ENCODE measurements at regions not wholly inside any gene's neighbourhood (a gene's known extent, or its start where the extent isn't known, plus 50 kb on each side); places are given as distances from the start of the nearest gene placed in this dataset.

GRCh38 chr16:85371948-85372347 is 241.2 kb upstream of the GSE1 start:
- ChIA-PET CTCF (no interaction called here), POLR2A (ENCODE audit: unreplicated experiment) (no interaction called here)
- dilution Hi-C loops (cut with HindIII; ENCODE audit: low sequenced_read_pairs, unreplicated experiment) (no loop called here), intact Hi-C loops (cut with micrococcal nuclease) (loop anchor here (2.0 kb wide), 1 partner anchor 239 kb away; no protein-coding TSS in a partner anchor), in situ Hi-C loops (cut with MboI; ENCODE audit: low sequenced_read_pairs) (no loop called here)
- no TSS peak for BruUV-seq (replicated peaks)
- Histone ChIP-seq H3K27me3 (ENCODE audit: control insufficient read depth, insufficient read depth, low read length) (no peaks in the 10 kb centered on the region), H3K36me3 (ENCODE audit: control insufficient read depth, insufficient read depth, low read length) (no peaks in the 10 kb centered on the region), H3K23ac (ENCODE audit: low read depth, low read length) (0 out of 2 replicates have a peak overlapping the region, but pooled peaks have one; percentile 8), H3K4me3 (ENCODE audit: insufficient read depth, low read depth, low read length) (no peak overlapping the region), H4K5ac (ENCODE audit: low read depth, low read length) (no peak overlapping the region), H3K56ac (ENCODE audit: extremely low read depth, insufficient read depth, low read length) (no peak overlapping the region), H4K91ac (ENCODE audit: insufficient read depth, low read depth, low read length) (no peak overlapping the region), H4K8ac (ENCODE audit: low read depth in 2 of 2, low read length in 2 of 2) (no peak overlapping the region), H3K9me1 (ENCODE audit: insufficient read depth, low read length) (peaks cover 17% of the 10 kb centered on the region), H3K18ac (ENCODE audit: low read depth, low read length) (no peak overlapping the region), H3K79me1 (ENCODE audit: low read depth in 1 of 2, low read length in 2 of 2) (peaks cover 11 to 69% of the 10 kb centered on the region in 2 experiments), H3K14ac (replicated peaks; ENCODE audit: low read depth, low read length) (no peak overlapping the region), H3K4ac (ENCODE audit: low read depth, low read length) (no peak overlapping the region), H2AK9ac (replicated peaks; ENCODE audit: low read depth, low read length, poor library complexity) (no peak overlapping the region), H2BK15ac (ENCODE audit: low read depth, low read length) (no peak overlapping the region), H2AFZ (replicated peaks; ENCODE audit: low read length, poor library complexity) (no peak overlapping the region), H2BK20ac (ENCODE audit: low read depth, low read length) (no peak overlapping the region), H3K4me1 (ENCODE audit: control insufficient read depth, insufficient read depth, low read length) (peaks cover 22% of the 10 kb centered on the region), H2AK5ac (ENCODE audit: low read depth, low read length) (peak overlapping the region; percentile 81; the same call in 1 of the 2 replicates), H3K9me3 (ENCODE audit: control insufficient read depth, insufficient read depth, low read length) (no peaks in the 10 kb centered on the region), H2BK120ac (ENCODE audit: low read depth, low read length) (no peak overlapping the region), H3K9ac (ENCODE audit: low read depth, low read length) (no peak overlapping the region), H3K4me2 (ENCODE audit: low read depth, low read length) (no peak overlapping the region), H3K27ac (ENCODE audit: insufficient read depth, low read length) (no peak overlapping the region), H2BK5ac (ENCODE audit: low read depth, low read length, poor library complexity, severe bottlenecking) (no peak overlapping the region), H4K20me1 (ENCODE audit: insufficient read depth, low read length) (peaks cover 58% of the 10 kb centered on the region)
- TF ChIP-seq RAD21 (IDR thresholded peaks at IDR 0.05; ENCODE audit: low read length) (no peak), NFE2L2 (IDR thresholded peaks at IDR 0.05; ENCODE audit: low read depth, low read length) (no peak), CHD1 (IDR thresholded peaks at IDR 0.05; ENCODE audit: low read depth, low read length) (no peak), POLR2A (IDR thresholded peaks at IDR 0.05; ENCODE audit: low read depth, low read length) (no peak), FOS (IDR thresholded peaks at IDR 0.05; ENCODE audit: low read depth, low read length) (no peak), CEBPB (IDR thresholded peaks at IDR 0.05; ENCODE audit: low read depth, low read length) (no peak), BHLHE40 (IDR thresholded peaks at IDR 0.05; ENCODE audit: low read depth, low read length) (no peak), SMC3 (IDR thresholded peaks at IDR 0.05; ENCODE audit: low read depth, low read length) (no peak), MXI1 (IDR thresholded peaks at IDR 0.05; ENCODE audit: borderline replicate concordance, low read depth, low read length) (no peak), RFX5 (IDR thresholded peaks at IDR 0.05; ENCODE audit: low read depth, low read length) (no peak), MAFK (IDR thresholded peaks at IDR 0.05; ENCODE audit: low read depth, low read length) (no peak), RCOR1 (IDR thresholded peaks at IDR 0.05; ENCODE audit: insufficient replicate concordance, low read length) (no peak), MAZ (IDR thresholded peaks at IDR 0.05; ENCODE audit: borderline replicate concordance, low read depth, low read length) (no peak)
- TF ChIP-seq, protein P1, sequence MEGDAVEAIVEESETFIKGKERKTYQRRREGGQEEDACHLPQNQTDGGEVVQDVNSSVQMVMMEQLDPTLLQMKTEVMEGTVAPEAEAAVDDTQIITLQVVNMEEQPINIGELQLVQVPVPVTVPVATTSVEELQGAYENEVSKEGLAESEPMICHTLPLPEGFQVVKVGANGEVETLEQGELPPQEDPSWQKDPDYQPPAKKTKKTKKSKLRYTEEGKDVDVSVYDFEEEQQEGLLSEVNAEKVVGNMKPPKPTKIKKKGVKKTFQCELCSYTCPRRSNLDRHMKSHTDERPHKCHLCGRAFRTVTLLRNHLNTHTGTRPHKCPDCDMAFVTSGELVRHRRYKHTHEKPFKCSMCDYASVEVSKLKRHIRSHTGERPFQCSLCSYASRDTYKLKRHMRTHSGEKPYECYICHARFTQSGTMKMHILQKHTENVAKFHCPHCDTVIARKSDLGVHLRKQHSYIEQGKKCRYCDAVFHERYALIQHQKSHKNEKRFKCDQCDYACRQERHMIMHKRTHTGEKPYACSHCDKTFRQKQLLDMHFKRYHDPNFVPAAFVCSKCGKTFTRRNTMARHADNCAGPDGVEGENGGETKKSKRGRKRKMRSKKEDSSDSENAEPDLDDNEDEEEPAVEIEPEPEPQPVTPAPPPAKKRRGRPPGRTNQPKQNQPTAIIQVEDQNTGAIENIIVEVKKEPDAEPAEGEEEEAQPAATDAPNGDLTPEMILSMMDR (conservative IDR thresholded peaks at IDR 0.05; ENCODE audit: low read depth, low read length), result no peak
- TF ChIP-seq, protein P2, sequence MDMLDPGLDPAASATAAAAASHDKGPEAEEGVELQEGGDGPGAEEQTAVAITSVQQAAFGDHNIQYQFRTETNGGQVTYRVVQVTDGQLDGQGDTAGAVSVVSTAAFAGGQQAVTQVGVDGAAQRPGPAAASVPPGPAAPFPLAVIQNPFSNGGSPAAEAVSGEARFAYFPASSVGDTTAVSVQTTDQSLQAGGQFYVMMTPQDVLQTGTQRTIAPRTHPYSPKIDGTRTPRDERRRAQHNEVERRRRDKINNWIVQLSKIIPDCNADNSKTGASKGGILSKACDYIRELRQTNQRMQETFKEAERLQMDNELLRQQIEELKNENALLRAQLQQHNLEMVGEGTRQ (IDR thresholded peaks at IDR 0.05; ENCODE audit: low read depth, low read length), result no peak
- TF ChIP-seq, protein P3, sequence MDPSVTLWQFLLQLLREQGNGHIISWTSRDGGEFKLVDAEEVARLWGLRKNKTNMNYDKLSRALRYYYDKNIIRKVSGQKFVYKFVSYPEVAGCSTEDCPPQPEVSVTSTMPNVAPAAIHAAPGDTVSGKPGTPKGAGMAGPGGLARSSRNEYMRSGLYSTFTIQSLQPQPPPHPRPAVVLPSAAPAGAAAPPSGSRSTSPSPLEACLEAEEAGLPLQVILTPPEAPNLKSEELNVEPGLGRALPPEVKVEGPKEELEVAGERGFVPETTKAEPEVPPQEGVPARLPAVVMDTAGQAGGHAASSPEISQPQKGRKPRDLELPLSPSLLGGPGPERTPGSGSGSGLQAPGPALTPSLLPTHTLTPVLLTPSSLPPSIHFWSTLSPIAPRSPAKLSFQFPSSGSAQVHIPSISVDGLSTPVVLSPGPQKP (IDR thresholded peaks at IDR 0.05; ENCODE audit: borderline replicate concordance, low read depth, low read length), result no peak
- no peak for DNase-seq
- WGBS, 2 experiments (ENCODE audit: extremely low coverage in 2 of 2, insufficient read length in 1 of 2), result no CpG with 5 or more reads among the region's 10 CpGs
- ATAC-seq (ENCODE audit: low read depth), result no peak

Data from IMR-90 (cell line).